ENCODE measurements at regions not wholly inside any gene's neighbourhood (a gene's known extent, or its start where the extent isn't known, plus 50 kb on each side); places are given as distances from the start of the nearest gene placed in this dataset.
"Not testable (repeated sequence)": the region's sequence is repeated elsewhere in the genome, so short reads cannot be mapped to it uniquely, and the experiment has no call there.

GRCh38 chr7:81190997-81191768 is 272.3 kb upstream of the SEMA3C start:
- no peak overlapping the region for H3K4me3 ChIP-seq (replicated peaks; ENCODE audit: low read depth, low read length)
- DNase-seq (ENCODE audit: extremely low read depth, low read depth): no peak
- TF ChIP-seq CTCF (IDR thresholded peaks at IDR 0.05; ENCODE audit: low read depth, low read length, missing control alignments): no peak

DNA sequence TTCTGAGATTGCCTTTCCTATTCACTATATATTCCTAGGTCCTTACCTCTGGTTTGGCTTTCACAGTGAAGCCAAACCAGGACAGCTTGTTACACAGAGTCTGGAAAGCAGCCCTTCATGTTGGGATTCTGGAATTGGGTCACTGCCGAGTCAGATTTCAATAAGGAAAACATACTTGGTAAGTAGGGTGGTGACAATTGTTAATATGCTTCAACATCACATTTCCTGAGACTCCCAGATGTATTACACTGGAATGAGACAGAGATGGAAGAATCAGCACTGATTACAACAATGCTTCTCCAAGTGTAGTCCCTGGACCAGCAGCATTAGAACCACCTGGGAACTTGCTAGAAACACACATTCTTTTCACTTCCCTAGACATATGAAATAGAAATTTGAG is 268.9 kb upstream of the SEMA3C start:
- H3K4me3 ChIP-seq (replicated peaks; ENCODE audit: low read depth, low read length): no peak overlapping the region
- no peak for TF ChIP-seq CTCF (IDR thresholded peaks at IDR 0.05; ENCODE audit: low read depth, low read length, missing control alignments)
- no peak for DNase-seq (ENCODE audit: extremely low read depth, low read depth)

GRCh38 chr7:81186691-81187090 is 267.8 kb upstream of the SEMA3C start:
- no peak for TF ChIP-seq CTCF (IDR thresholded peaks at IDR 0.05; ENCODE audit: low read depth, low read length, missing control alignments)
- H3K4me3 ChIP-seq (replicated peaks; ENCODE audit: low read depth, low read length): no peak overlapping the region
- DNase-seq (ENCODE audit: extremely low read depth, low read depth): no peak

DNA sequence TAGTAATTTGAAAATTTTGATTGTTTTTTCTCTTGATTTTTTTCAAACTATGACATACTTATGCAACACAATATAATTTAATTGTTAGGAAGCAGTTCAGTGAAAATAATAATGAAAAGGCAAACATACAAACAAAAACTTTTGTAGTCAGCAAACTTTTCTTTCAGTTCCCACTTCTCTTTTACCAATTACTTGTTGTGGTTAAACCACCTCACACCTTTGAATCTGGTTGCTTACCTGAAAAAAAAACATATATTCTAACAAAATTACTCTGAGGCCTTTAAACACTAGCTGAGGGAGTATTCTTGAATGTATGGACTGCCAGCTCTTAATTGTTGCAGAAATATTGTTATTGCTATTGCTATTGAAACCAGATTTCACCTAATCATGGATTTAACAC is 266.2 kb upstream of the SEMA3C start:
- no peak overlapping the region for H3K4me3 ChIP-seq (replicated peaks; ENCODE audit: low read depth, low read length)
- TF ChIP-seq CTCF (IDR thresholded peaks at IDR 0.05; ENCODE audit: low read depth, low read length, missing control alignments): no peak
- no peak for DNase-seq (ENCODE audit: extremely low read depth, low read depth)

DNA sequence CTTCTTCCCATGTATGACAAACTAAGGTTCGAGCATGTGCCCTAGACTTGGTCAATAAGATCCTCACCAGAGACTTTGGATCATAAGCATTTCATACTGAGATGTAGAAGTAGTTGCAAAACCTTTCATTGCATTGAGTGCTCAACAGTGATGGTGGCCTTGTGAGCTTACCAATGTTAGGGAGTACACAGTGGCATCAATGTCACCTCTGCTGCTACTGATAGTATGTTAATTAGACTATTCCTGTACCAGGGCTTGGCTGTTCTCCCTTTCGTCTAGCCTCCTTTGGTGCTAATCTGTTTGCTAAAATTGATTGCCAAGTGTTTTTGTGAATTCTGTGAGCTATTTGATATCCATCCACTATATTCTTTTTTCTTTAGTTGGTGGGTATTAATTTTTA is 264.5 kb upstream of the SEMA3C start:
- H3K4me3 ChIP-seq (replicated peaks; ENCODE audit: low read depth, low read length): no peak overlapping the region
- TF ChIP-seq CTCF (IDR thresholded peaks at IDR 0.05; ENCODE audit: low read depth, low read length, missing control alignments): no peak
- no peak for DNase-seq (ENCODE audit: extremely low read depth, low read depth)

DNA sequence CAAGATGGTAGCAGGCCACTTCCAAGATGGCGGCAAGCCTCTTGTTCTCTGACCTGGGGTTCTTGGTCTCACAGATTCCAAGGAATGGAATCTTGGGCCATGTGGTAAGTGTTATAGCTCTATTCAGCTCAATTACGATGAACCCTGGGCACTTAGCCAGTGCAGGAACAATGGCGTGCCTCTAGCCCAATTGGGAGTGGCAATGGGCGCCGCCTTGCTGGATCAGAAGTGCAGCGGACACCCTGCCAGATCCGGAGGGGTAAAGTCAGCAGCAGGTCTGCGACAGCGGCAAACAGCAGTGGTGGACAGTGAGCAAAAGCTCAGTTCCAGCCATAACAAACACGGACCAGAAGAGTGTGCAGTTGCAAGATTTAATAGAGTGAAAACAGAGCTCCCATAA is 263.2 kb upstream of the SEMA3C start:
- not testable (repeated sequence) for H3K4me3 ChIP-seq (replicated peaks; ENCODE audit: low read depth, low read length); DNase-seq (ENCODE audit: extremely low read depth, low read depth)

DNA sequence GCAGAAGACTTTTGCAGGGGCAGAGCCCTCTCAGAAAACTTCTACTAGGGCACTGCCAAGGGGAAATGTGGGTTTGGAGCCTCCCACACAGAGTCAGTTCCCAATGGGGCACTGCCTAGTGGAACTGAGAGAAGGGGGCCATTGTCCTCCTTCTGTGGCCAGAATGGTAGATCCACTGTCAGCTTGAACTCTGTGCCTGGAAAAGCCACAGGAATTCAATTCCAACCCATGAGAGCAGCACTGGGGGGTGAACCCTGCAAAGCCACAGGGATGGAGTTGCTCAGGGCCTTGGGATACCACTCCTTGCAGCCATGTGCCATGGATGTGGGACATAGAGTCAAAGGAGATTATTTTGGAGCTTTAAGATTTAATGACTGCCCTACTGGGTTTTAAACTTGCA is 262.2 kb upstream of the SEMA3C start:
- TF ChIP-seq CTCF (IDR thresholded peaks at IDR 0.05; ENCODE audit: low read depth, low read length, missing control alignments): no peak
- no peak overlapping the region for H3K4me3 ChIP-seq (replicated peaks; ENCODE audit: low read depth, low read length)
- no peak for DNase-seq (ENCODE audit: extremely low read depth, low read depth)

All from HFF-Myc (cell line).